ENCODE measurements at regions not wholly inside any gene's neighbourhood (a gene's known extent, or its start where the extent isn't known, plus 50 kb on each side); places are given as distances from the start of the nearest gene placed in this dataset.

DNA sequence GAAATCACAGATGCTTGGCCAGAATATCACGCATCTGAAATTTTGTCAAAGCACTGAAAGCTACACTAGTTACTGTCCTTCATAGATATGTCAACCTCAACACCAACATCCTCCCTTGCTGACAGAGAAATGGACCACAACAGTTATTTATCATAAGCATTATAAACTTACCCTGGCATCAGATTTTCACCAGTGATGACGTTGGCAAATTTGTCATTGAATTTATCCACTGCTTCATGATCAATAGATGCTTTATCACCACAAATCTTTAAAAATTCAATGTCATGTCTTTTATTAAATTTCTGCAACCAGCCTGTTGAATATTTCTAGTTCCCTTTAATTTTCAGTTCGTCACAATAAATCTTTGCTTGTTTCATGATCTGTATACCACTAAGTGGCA is 205.7 kb downstream of the GJA1 start:
- TF ChIP-seq, protein P1, sequence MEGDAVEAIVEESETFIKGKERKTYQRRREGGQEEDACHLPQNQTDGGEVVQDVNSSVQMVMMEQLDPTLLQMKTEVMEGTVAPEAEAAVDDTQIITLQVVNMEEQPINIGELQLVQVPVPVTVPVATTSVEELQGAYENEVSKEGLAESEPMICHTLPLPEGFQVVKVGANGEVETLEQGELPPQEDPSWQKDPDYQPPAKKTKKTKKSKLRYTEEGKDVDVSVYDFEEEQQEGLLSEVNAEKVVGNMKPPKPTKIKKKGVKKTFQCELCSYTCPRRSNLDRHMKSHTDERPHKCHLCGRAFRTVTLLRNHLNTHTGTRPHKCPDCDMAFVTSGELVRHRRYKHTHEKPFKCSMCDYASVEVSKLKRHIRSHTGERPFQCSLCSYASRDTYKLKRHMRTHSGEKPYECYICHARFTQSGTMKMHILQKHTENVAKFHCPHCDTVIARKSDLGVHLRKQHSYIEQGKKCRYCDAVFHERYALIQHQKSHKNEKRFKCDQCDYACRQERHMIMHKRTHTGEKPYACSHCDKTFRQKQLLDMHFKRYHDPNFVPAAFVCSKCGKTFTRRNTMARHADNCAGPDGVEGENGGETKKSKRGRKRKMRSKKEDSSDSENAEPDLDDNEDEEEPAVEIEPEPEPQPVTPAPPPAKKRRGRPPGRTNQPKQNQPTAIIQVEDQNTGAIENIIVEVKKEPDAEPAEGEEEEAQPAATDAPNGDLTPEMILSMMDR (IDR thresholded peaks at IDR 0.05), result no peak
- TF ChIP-seq ZFX (IDR thresholded peaks at IDR 0.05; ENCODE audit: borderline replicate concordance), result no peak
